ENCODE measurements at regions not wholly inside any gene's neighbourhood (a gene's known extent, or its start where the extent isn't known, plus 50 kb on each side); places are given as distances from the start of the nearest gene placed in this dataset.

GRCh38 chr2:16470936-16471490 lies 194.6 kb downstream of the CYRIA start:
- no peak for TF ChIP-seq CTCF (IDR thresholded peaks at IDR 0.05 in 8 of 11, conservative IDR thresholded peaks at IDR 0.05 in 3 of 11)
- no peak for TF ChIP-seq POLR2A (IDR thresholded peaks at IDR 0.05)
